GM04504 (cell line): ENCODE measurements at regions not wholly inside any gene's neighbourhood (a gene's known extent, or its start where the extent isn't known, plus 50 kb on each side); places are given as distances from the start of the nearest gene placed in this dataset.
A peak's percentile ranks its signal among the peaks of the same experiment; 100 is the strongest.

ENCODE experiments used
- DNase-seq: peaks from one replicate; pipeline ENCODE4 v3.0.0-alpha.2; 2012; ENCODE audit warnings: low read depth

- DNase-seq: no peak
These were observed 262.5 kb upstream of the GNAI1 start for GRCh38 chr7:79872176-79872575.

GRCh38 chr7:79868010-79868409 is 266.6 kb upstream of the GNAI1 start:
- no peak for DNase-seq

GRCh38 chr7:79862447-79863210 is 272.0 kb upstream of the GNAI1 start:
- no peak for DNase-seq

- DNase-seq: no peak
These were observed 279.5 kb upstream of the GNAI1 start for GRCh38 chr7:79855172-79855571.

GRCh38 chr7:79854621-79855020 is 280.0 kb upstream of the GNAI1 start:
- no peak for DNase-seq

- DNase-seq: no peak
These were observed 296.7 kb upstream of the GNAI1 start for GRCh38 chr7:79837915-79838314.

GRCh38 chr7:79833616-79834015 is 301.0 kb upstream of the GNAI1 start:
- no peak for DNase-seq

GRCh38 chr7:79828866-79829265 is 305.8 kb upstream of the GNAI1 start:
- no peak for DNase-seq

- DNase-seq: no peak
These were observed 311.2 kb upstream of the GNAI1 start for GRCh38 chr7:79823246-79823951.

GRCh38 chr7:79822620-79823240 is 311.9 kb upstream of the GNAI1 start:
- no peak for DNase-seq

- DNase-seq: peak; percentile 48
These were observed 314.2 kb upstream of the GNAI1 start for GRCh38 chr7:79820387-79820786.

- no peak for DNase-seq
These were observed 323.7 kb upstream of the GNAI1 start for GRCh38 chr7:79810916-79811315.

GRCh38 chr7:79806161-79806734 is 328.4 kb upstream of the GNAI1 start:
- DNase-seq: no peak

- DNase-seq: no peak
These were observed 337.3 kb upstream of the MAGI2 start for GRCh38 chr7:79790656-79791262.

- DNase-seq: peak; percentile 55
These were observed 336.3 kb upstream of the MAGI2 start for GRCh38 chr7:79789584-79790345.

- DNase-seq: no peak
These were observed 334.2 kb upstream of the MAGI2 start for GRCh38 chr7:79787623-79788022.

- no peak for DNase-seq
These were observed 333.6 kb upstream of the MAGI2 start for GRCh38 chr7:79787096-79787495.

- DNase-seq: peak; percentile 44
These were observed 332.7 kb upstream of the MAGI2 start for GRCh38 chr7:79786187-79786586.

- DNase-seq: peak; percentile 18
These were observed 332.1 kb upstream of the MAGI2 start for GRCh38 chr7:79785556-79785955.

- no peak for DNase-seq
These were observed 329.4 kb upstream of the MAGI2 start for GRCh38 chr7:79782906-79783305.

GRCh38 chr7:79782256-79782655 is 328.8 kb upstream of the MAGI2 start:
- no peak for DNase-seq

GRCh38 chr7:79781716-79782115 is 328.2 kb upstream of the MAGI2 start:
- no peak for DNase-seq
